Epithelial cell of prostate (primary cell): ENCODE measurements at regions not wholly inside any gene's neighbourhood (a gene's known extent, or its start where the extent isn't known, plus 50 kb on each side); places are given as distances from the start of the nearest gene placed in this dataset.

ENCODE experiments used
- DNase-seq: peaks from one replicate; pipeline ENCODE4 v3.0.0-alpha.2; 2011; ENCODE audit warnings: low read depth, low spot score
- H3K27ac ChIP-seq: fragments of 450-650 bp; 2 replicates; pipeline ENCODE4 v1.5.1; 2017; ENCODE audit warnings: mild to moderate bottlenecking

- H3K27ac ChIP-seq, result no peak overlapping the region
Observed at GRCh38 chr21:28342212-28342810, 650.4 kb downstream of the LTN1 start.

GRCh38 chr21:28339403-28339802 is 653.3 kb downstream of the LTN1 start:
- no peak overlapping the region for H3K27ac ChIP-seq
- no peak for DNase-seq

More at GRCh38 chr21:28342212-28342810, 650.4 kb downstream of the LTN1 start:
- no peak for DNase-seq

- no peak overlapping the region for H3K27ac ChIP-seq
- no peak for DNase-seq
Observed at GRCh38 chr21:28338701-28339305, 653.9 kb downstream of the LTN1 start.

GRCh38 chr21:28337315-28337714 is 655.4 kb downstream of the LTN1 start:
- no peak for DNase-seq

GRCh38 chr21:28336314-28336713 is 656.4 kb downstream of the LTN1 start:
- DNase-seq, result peak; percentile 5
- H3K27ac ChIP-seq, result no peak overlapping the region

More at GRCh38 chr21:28337315-28337714, 655.4 kb downstream of the LTN1 start:
- H3K27ac ChIP-seq, result no peak overlapping the region

- DNase-seq, result peak; percentile 12
- H3K27ac ChIP-seq, result no peak overlapping the region
Observed at GRCh38 chr21:28334407-28334806, 658.3 kb downstream of the LTN1 start.

GRCh38 chr21:28333578-28334075 is 659.0 kb downstream of the LTN1 start:
- H3K27ac ChIP-seq, result no peak overlapping the region
- DNase-seq, result no peak

- DNase-seq, result no peak
- no peak overlapping the region for H3K27ac ChIP-seq
Observed at GRCh38 chr21:28332796-28333195, 659.9 kb downstream of the LTN1 start.

GRCh38 chr21:28325618-28326017 is 667.1 kb downstream of the LTN1 start:
- DNase-seq, result no peak
- H3K27ac ChIP-seq, result no peak overlapping the region

GRCh38 chr21:28324690-28325089 is 668.0 kb downstream of the LTN1 start:
- no peak overlapping the region for H3K27ac ChIP-seq
- no peak for DNase-seq

GRCh38 chr21:28317177-28317950 is 675.3 kb downstream of the LTN1 start:
- H3K27ac ChIP-seq, result no peak overlapping the region
- DNase-seq, result no peak

GRCh38 chr21:28311411-28312190 is 681.1 kb downstream of the LTN1 start:
- no peak for DNase-seq
- no peak overlapping the region for H3K27ac ChIP-seq

GRCh38 chr21:28310711-28311110 is 682.0 kb downstream of the LTN1 start:
- no peak for DNase-seq
- no peak overlapping the region for H3K27ac ChIP-seq

- no peak for DNase-seq
- H3K27ac ChIP-seq, result no peak overlapping the region
Observed at GRCh38 chr21:28310171-28310685, 682.4 kb downstream of the LTN1 start.

- H3K27ac ChIP-seq, result no peak overlapping the region
- DNase-seq, result no peak
Observed at GRCh38 chr21:28309596-28309995, 683.1 kb downstream of the LTN1 start.

- DNase-seq, result no peak
- H3K27ac ChIP-seq, result peak overlapping the region; percentile 9
Observed at GRCh38 chr21:28308516-28308915, 684.2 kb downstream of the LTN1 start.

GRCh38 chr21:28299946-28300345 is 692.7 kb downstream of the LTN1 start:
- DNase-seq, result no peak
- H3K27ac ChIP-seq, result peak overlapping the region; percentile 10

- no peak for DNase-seq
- no peak overlapping the region for H3K27ac ChIP-seq
Observed at GRCh38 chr21:28298251-28298672, 694.4 kb downstream of the LTN1 start.

GRCh38 chr21:28294051-28294450 is 698.6 kb downstream of the LTN1 start:
- no peak for DNase-seq
- H3K27ac ChIP-seq, result peak overlapping the region; percentile 23
